ENCODE measurements at regions not wholly inside any gene's neighbourhood (a gene's known extent, or its start where the extent isn't known, plus 50 kb on each side); places are given as distances from the start of the nearest gene placed in this dataset.
A peak's percentile ranks its signal among the peaks of the same experiment; 100 is the strongest.
"Not testable (repeated sequence)": the region's sequence is repeated elsewhere in the genome, so short reads cannot be mapped to it uniquely, and the experiment has no call there.

GRCh38 chr20:57815405-57815804 lies 105.6 kb upstream of the PMEPA1 start:
- no peak for FAIRE-seq
- no peak overlapping the region for H3K9ac ChIP-seq (ENCODE audit: low read length in 3 of 3)
- H3K27ac ChIP-seq (ENCODE audit: low read depth in 2 of 2, low read length in 2 of 2) = no peak overlapping the region
- DNase-seq = peak in 1 of 5 donors; percentile 7
- H3K4me3 ChIP-seq (ENCODE audit: low read length in 3 of 3) = no peak overlapping the region
- H3K27me3 ChIP-seq (ENCODE audit: control insufficient read depth, insufficient read depth, low read length) = no peaks in the 10 kb centered on the region
- H3K4me1 ChIP-seq (ENCODE audit: control insufficient read depth in 2 of 3, insufficient read depth in 2 of 3, low read depth in 1 of 3, low read length in 3 of 3) = no peaks in the 10 kb centered on the region
- no peaks in the 10 kb centered on the region for H3K36me3 ChIP-seq (ENCODE audit: control insufficient read depth in 2 of 3, insufficient read depth in 3 of 3, low read length in 3 of 3)
- H3K9me3 ChIP-seq (ENCODE audit: control insufficient read depth in 2 of 3, insufficient read depth in 1 of 3, low read length in 3 of 3) = no peaks in the 10 kb centered on the region
- intact Hi-C loops (cut with DNase I) = no loop called here
- no peak for TF ChIP-seq CTCF (IDR thresholded peaks at IDR 0.05; ENCODE audit: borderline replicate concordance, extremely low read depth, insufficient read depth)

GRCh38 chr20:57814529-57814928 lies 104.7 kb upstream of the PMEPA1 start:
- no peak for TF ChIP-seq CTCF (IDR thresholded peaks at IDR 0.05; ENCODE audit: borderline replicate concordance, extremely low read depth, insufficient read depth)

GRCh38 chr20:57813509-57814269 lies 103.9 kb upstream of the PMEPA1 start:
- peak in 1 of 5 donors; percentile 21 for DNase-seq
- no peak for TF ChIP-seq CTCF (IDR thresholded peaks at IDR 0.05; ENCODE audit: borderline replicate concordance, extremely low read depth, insufficient read depth)
- Histone ChIP-seq H3K4me3 (ENCODE audit: low read length in 3 of 3) (no peak overlapping the region), H3K9ac (ENCODE audit: low read length in 3 of 3) (no peak overlapping the region), H3K36me3 (ENCODE audit: control insufficient read depth in 2 of 3, insufficient read depth in 3 of 3, low read length in 3 of 3) (no peaks in the 10 kb centered on the region), H3K27ac (ENCODE audit: low read depth in 2 of 2, low read length in 2 of 2) (no peak overlapping the region), H3K9me3 (ENCODE audit: control insufficient read depth in 2 of 3, insufficient read depth in 1 of 3, low read length in 3 of 3) (no peaks in the 10 kb centered on the region), H3K27me3 (ENCODE audit: control insufficient read depth, insufficient read depth, low read length) (no peaks in the 10 kb centered on the region), H3K4me1 (ENCODE audit: control insufficient read depth in 2 of 3, insufficient read depth in 2 of 3, low read depth in 1 of 3, low read length in 3 of 3) (no peaks in the 10 kb centered on the region)
- no peak for FAIRE-seq
- intact Hi-C loops (cut with DNase I) = no loop called here

More at GRCh38 chr20:57814529-57814928, 104.7 kb upstream of the PMEPA1 start:
- H3K4me3 ChIP-seq (ENCODE audit: low read length in 3 of 3) = no peak overlapping the region
- no peaks in the 10 kb centered on the region for H3K36me3 ChIP-seq (ENCODE audit: control insufficient read depth in 2 of 3, insufficient read depth in 3 of 3, low read length in 3 of 3)
- no peak for FAIRE-seq
- no peaks in the 10 kb centered on the region for H3K9me3 ChIP-seq (ENCODE audit: control insufficient read depth in 2 of 3, insufficient read depth in 1 of 3, low read length in 3 of 3)
- peak in 1 of 5 donors; percentile 8 for DNase-seq
- intact Hi-C loops (cut with DNase I) = no loop called here
- no peaks in the 10 kb centered on the region for H3K4me1 ChIP-seq (ENCODE audit: control insufficient read depth in 2 of 3, insufficient read depth in 2 of 3, low read depth in 1 of 3, low read length in 3 of 3)
- H3K27me3 ChIP-seq (ENCODE audit: control insufficient read depth, insufficient read depth, low read length) = no peaks in the 10 kb centered on the region
- no peak overlapping the region for H3K27ac ChIP-seq (ENCODE audit: low read depth in 2 of 2, low read length in 2 of 2)
- H3K9ac ChIP-seq (ENCODE audit: low read length in 3 of 3) = no peak overlapping the region

GRCh38 chr20:57812632-57813031 lies 102.8 kb upstream of the PMEPA1 start:
- H3K9me3 ChIP-seq (ENCODE audit: control insufficient read depth in 2 of 3, insufficient read depth in 1 of 3, low read length in 3 of 3); H3K27me3 ChIP-seq (ENCODE audit: control insufficient read depth, insufficient read depth, low read length); H3K9ac ChIP-seq (ENCODE audit: low read length in 3 of 3); H3K4me1 ChIP-seq (ENCODE audit: control insufficient read depth in 2 of 3, insufficient read depth in 2 of 3, low read depth in 1 of 3, low read length in 3 of 3); FAIRE-seq; H3K36me3 ChIP-seq (ENCODE audit: control insufficient read depth in 2 of 3, insufficient read depth in 3 of 3, low read length in 3 of 3); intact Hi-C loops (cut with DNase I); H3K27ac ChIP-seq (ENCODE audit: low read depth in 2 of 2, low read length in 2 of 2); H3K4me3 ChIP-seq (ENCODE audit: low read length in 3 of 3); DNase-seq: not testable (repeated sequence)

Measured in kidney (tissue), 13 donors.